AG20443 (cell line): ENCODE measurements at regions not wholly inside any gene's neighbourhood (a gene's known extent, or its start where the extent isn't known, plus 50 kb on each side); places are given as distances from the start of the nearest gene placed in this dataset.
"Not testable (repeated sequence)": the region's sequence is repeated elsewhere in the genome, so short reads cannot be mapped to it uniquely, and the experiment has no call there.

ENCODE experiments used
- DNase-seq: peaks from one replicate; pipeline ENCODE4 v3.0.0; 2012; ENCODE audit warnings: low spot score, mixed read lengths

DNA sequence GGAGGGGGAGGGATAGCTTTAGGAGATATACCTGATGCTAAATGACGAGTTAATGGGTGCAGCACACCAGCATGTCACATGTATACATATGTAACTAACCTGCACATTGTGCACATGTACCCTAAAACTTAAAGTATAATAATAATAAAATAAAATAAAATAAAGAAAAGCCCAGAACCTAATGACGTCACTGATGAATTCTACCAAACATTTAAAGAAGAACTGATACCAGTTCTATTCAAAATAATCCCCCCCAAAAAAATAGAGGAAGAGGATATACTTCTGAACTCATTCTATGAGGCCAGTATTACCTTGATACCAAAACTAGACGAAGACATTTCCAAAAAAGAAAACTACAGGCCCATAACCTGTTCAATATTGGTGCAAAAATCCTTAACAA lies 68.6 kb upstream of the AR start:
- DNase-seq: not testable (repeated sequence)

DNA sequence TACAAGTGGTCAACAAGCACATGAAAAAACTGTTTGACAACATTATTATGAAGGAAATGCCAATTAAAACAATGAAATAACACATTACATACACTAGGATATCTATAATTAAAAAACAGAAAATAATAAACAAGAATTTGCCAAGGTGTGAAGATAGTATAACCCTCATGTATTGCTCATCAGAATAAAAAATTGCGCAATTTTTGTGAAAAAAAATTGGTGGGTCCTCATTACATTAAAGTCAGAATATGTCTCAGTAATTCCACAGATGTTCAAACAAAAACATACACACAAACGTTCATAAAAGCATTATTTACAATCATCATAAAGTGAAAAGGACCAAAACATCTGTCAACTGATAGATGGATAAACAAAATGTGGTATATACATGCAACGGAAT lies 63.0 kb upstream of the AR start:
- DNase-seq: no peak
